HFF-Myc (cell line): ENCODE measurements at regions not wholly inside any gene's neighbourhood (a gene's known extent, or its start where the extent isn't known, plus 50 kb on each side); places are given as distances from the start of the nearest gene placed in this dataset.

Source experiments
- DNase-seq: peaks from one replicate; pipeline ENCODE4 v3.0.0-alpha.2; 2011; ENCODE audit warnings: low read depth; ENCODE audit errors: extremely low read depth
- H3K4me3 ChIP-seq: replicated peaks from 2 replicates; pipeline ENCODE4 v1.5.1; 2011; ENCODE audit warnings: low read depth, mild to moderate bottlenecking, control low read depth, low read length
- CTCF ChIP-seq: IDR thresholded peaks from 2 replicates; pipeline ENCODE4 v1.5.1; 2012; ENCODE audit warnings: mild to moderate bottlenecking, low read depth, low read length, control low read depth; ENCODE audit errors: missing control alignments

- DNase-seq = no peak
- no peak overlapping the region for H3K4me3 ChIP-seq
- no peak for TF ChIP-seq CTCF
Measured at GRCh38 chr6:137689377-137689776, 177.7 kb upstream of the TNFAIP3 start.

GRCh38 chr6:137690034-137690433 is 177.0 kb upstream of the TNFAIP3 start:
- no peak for DNase-seq
- no peak for TF ChIP-seq CTCF
- no peak overlapping the region for H3K4me3 ChIP-seq

- DNase-seq = no peak
- no peak overlapping the region for H3K4me3 ChIP-seq
- no peak for TF ChIP-seq CTCF
Measured at GRCh38 chr6:137690721-137691120, 176.3 kb upstream of the TNFAIP3 start.

GRCh38 chr6:137692308-137692707 is 174.8 kb upstream of the TNFAIP3 start:
- no peak for TF ChIP-seq CTCF
- no peak for DNase-seq
- H3K4me3 ChIP-seq = no peak overlapping the region

GRCh38 chr6:137692806-137693205 is 174.3 kb upstream of the TNFAIP3 start:
- no peak overlapping the region for H3K4me3 ChIP-seq
- no peak for TF ChIP-seq CTCF
- DNase-seq = no peak

- no peak for DNase-seq
- no peak overlapping the region for H3K4me3 ChIP-seq
Measured at GRCh38 chr6:137693711-137694110, 173.3 kb upstream of the TNFAIP3 start.

More at GRCh38 chr6:137693711-137694110, 173.3 kb upstream of the TNFAIP3 start:
- no peak for TF ChIP-seq CTCF
